CD14-positive monocyte (primary cell): ENCODE measurements at regions not wholly inside any gene's neighbourhood (a gene's known extent, or its start where the extent isn't known, plus 50 kb on each side); places are given as distances from the start of the nearest gene placed in this dataset.

Experiments
- DNase-seq, 3 donors: peaks; one replicate each; pipeline ENCODE4 v3.0.0-alpha.2; 2011 to 2022
- H2AFZ ChIP-seq: 2 replicates; pipeline ENCODE4 v1.6.0; 2012; ENCODE audit warnings: mild to moderate bottlenecking, low read depth, low read length, inconsistent platforms; ENCODE audit not compliant: insufficient read depth, poor library complexity, severe bottlenecking
- H3K27ac ChIP-seq, 2 donors: 1 replicate in 1 of 2; 2 replicates in 1 of 2; pipeline ENCODE4 v1.5.1; 2012 to 2013; ENCODE audit warnings: low read length in 2 of 2, control low read depth in 1 of 2, inconsistent platforms in 1 of 2, low read depth in 1 of 2, mild to moderate bottlenecking in 1 of 2
- H3K27me3 ChIP-seq, 2 donors: one replicate each; pipeline versions ENCODE4 v1.6.0 to v1.6.1; 2011 to 2013; ENCODE audit warnings: low read length in 2 of 2; ENCODE audit not compliant: control insufficient read depth in 2 of 2, insufficient read depth in 2 of 2
- H3K36me3 ChIP-seq, 2 donors: replicated peaks in 1 of 2; 1 replicate in 1 of 2; 2 replicates in 1 of 2; pipeline versions ENCODE4 v1.5.1 to v1.6.1; 2012 to 2013; ENCODE audit warnings: low read length in 2 of 2, control low read depth in 1 of 2, inconsistent platforms in 1 of 2, mild to moderate bottlenecking in 1 of 2; ENCODE audit not compliant: insufficient read depth in 2 of 2, control insufficient read depth in 1 of 2
- H3K4me1 ChIP-seq, 2 donors: 1 replicate in 1 of 2; 2 replicates in 1 of 2; pipeline versions ENCODE4 v1.5.1 to v1.6.1; 2012 to 2013; ENCODE audit warnings: low read length in 2 of 2, control low read depth in 1 of 2, inconsistent platforms in 1 of 2, mild to moderate bottlenecking in 1 of 2, moderate library complexity in 1 of 2; ENCODE audit not compliant: insufficient read depth in 2 of 2, control insufficient read depth in 1 of 2
- H3K4me2 ChIP-seq: replicated peaks from 2 replicates; pipeline ENCODE3; 2012; ENCODE audit warnings: low read length, moderate library complexity, mild to moderate bottlenecking; ENCODE audit not compliant: poor library complexity, severe bottlenecking; ENCODE audit errors: extremely low read depth
- H3K4me3 ChIP-seq, 3 experiments: fragments of 200-600 bp in 1 of 3; sonication (generic) in 1 of 3; replicated peaks in 1 of 3; 1 replicate in 2 of 3; 2 replicates in 1 of 3; pipeline ENCODE4 v1.5.1; 2011 to 2013; ENCODE audit warnings: low read length in 3 of 3, mild to moderate bottlenecking in 3 of 3, control low read depth in 2 of 3, low read depth in 2 of 3, inconsistent platforms in 1 of 3, moderate library complexity in 1 of 3
- H3K79me2 ChIP-seq: 2 replicates; pipeline ENCODE4 v1.6.0; 2012; ENCODE audit warnings: mild to moderate bottlenecking, control low read depth, inconsistent platforms, low read length, moderate library complexity; ENCODE audit not compliant: insufficient read depth
- H3K9ac ChIP-seq: 2 replicates; pipeline ENCODE4 v1.6.0; 2017; ENCODE audit warnings: low read length, mild to moderate bottlenecking; ENCODE audit not compliant: insufficient read depth, poor library complexity, severe bottlenecking
- H3K9me3 ChIP-seq, 2 donors: replicated peaks in 1 of 2; 1 replicate in 1 of 2; 2 replicates in 1 of 2; pipeline versions ENCODE4 v1.5.1 to v1.6.1; 2012 to 2013; ENCODE audit warnings: low read length in 2 of 2, control low read depth in 1 of 2; ENCODE audit not compliant: control insufficient read depth in 1 of 2, insufficient read depth in 1 of 2
- H4K20me1 ChIP-seq: 2 replicates; pipeline ENCODE4 v1.6.0; 2012; ENCODE audit warnings: mild to moderate bottlenecking, low read length, control low read depth, moderate library complexity; ENCODE audit not compliant: insufficient read depth
- H3K27ac Mint-ChIP-seq, 7 donors: one replicate each; pipeline ENCODE4 v1.8.0; 2020; ENCODE audit warnings: mild to moderate bottlenecking in 7 of 7, mixed read lengths in 7 of 7, moderate library complexity in 6 of 7, inconsistent platforms in 2 of 7
- H3K27me3 Mint-ChIP-seq, 3 donors: one replicate each; pipeline ENCODE4 v1.8.0; 2021 to 2022; ENCODE audit warnings: low read depth in 3 of 3, mild to moderate bottlenecking in 3 of 3, mixed read lengths in 3 of 3, moderate library complexity in 3 of 3, inconsistent platforms in 1 of 3
- H3K36me3 Mint-ChIP-seq, 2 donors: one replicate each; pipeline ENCODE4 v1.8.0; 2020; ENCODE audit warnings: mixed read lengths in 2 of 2, inconsistent platforms in 1 of 2, mild to moderate bottlenecking in 1 of 2
- H3K4me1 Mint-ChIP-seq: one replicate; pipeline ENCODE4 v1.8.0; 2020; ENCODE audit warnings: mild to moderate bottlenecking, mixed read lengths
- H3K4me3 Mint-ChIP-seq, 2 donors: one replicate each; pipeline ENCODE4 v1.8.0; 2020; ENCODE audit warnings: mild to moderate bottlenecking in 2 of 2, mixed read lengths in 2 of 2, moderate library complexity in 1 of 2
- H3K9me3 Mint-ChIP-seq, 7 donors: one replicate each; pipeline ENCODE4 v1.8.0; 2020 to 2022; ENCODE audit warnings: mixed read lengths in 7 of 7, mild to moderate bottlenecking in 6 of 7, moderate library complexity in 6 of 7, inconsistent platforms in 2 of 7
- WGBS: methylation state at CpG from one replicate; pipeline ENCODE4 v1.1.5; 2013; ENCODE audit warnings: missing lambda C conversion rate; ENCODE audit not compliant: insufficient coverage; 5-methylcytosine and 5-hydroxymethylcytosine counted together
- intact Hi-C, 2 donors: fragments of 100-400 bp; cut with micrococcal nuclease; formaldehyde crosslinking; loops; one replicate each; pipeline versions ENCODE4 v1.15.0 to v1.15.1; 2023
- TF ChIP-seq, protein P1 (sequence below): fragments of 200-600 bp; IDR thresholded peaks from one replicate; pipeline ENCODE4 v1.8.0; 2022; ENCODE audit warnings: antibody characterized with exemption, mild to moderate bottlenecking

DNA sequence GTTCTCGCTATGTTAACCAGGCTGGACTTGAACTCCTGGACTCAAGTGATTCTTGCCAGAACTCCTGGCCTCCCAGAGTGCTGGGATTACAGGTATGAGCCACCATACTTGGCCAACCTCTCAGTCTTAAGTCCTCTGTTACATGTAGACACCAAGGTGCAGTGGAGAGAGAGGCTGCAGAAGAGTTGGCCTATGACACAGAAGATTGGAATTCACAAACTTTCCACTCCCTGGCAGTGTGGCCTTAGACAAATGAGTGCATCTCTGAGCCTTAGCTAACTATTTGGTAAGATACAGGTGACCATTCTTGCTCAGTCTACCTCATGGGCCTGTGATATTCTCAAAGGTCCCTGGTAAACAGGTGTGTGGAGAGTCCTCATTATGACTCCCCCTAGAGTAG, 159.7 kb downstream of the MYCN start:
- no peaks in the 10 kb centered on the region for H4K20me1 ChIP-seq
- peaks cover 1 to 2% (median 2%) of the 10 kb centered on the region in 3 donors for H3K27me3 Mint-ChIP-seq

DNA sequence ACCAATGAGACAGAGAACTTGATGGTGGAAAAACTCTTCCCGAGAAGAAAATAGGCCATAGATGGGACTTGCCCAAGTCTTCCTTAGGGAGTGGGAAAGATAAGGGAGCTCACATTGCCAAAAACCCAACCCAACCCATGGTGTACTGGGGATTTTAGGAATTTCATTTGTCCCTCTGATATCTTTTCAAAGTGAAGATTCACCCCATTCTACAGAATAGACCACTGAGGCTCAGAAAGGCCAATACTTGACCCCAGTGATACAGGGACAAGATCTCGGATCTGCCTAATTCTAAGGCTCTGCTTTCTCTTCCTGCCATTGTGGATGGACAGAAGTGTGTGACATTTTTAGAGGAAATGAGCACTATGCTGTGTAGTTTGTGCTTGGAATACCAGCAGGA, 159.0 kb downstream of the MYCN start:
- H3K27me3 ChIP-seq: no peaks in the 10 kb centered on the region
- H3K4me1 ChIP-seq: no peaks in the 10 kb centered on the region
- H3K9me3 Mint-ChIP-seq: peaks cover 0 to 1% (median 0%) of the 10 kb centered on the region in 7 donors
- intact Hi-C loops: no loop called here
- H3K79me2 ChIP-seq: no peaks in the 10 kb centered on the region
- no CpG with 5 or more reads among the region's 2 CpGs for WGBS
- no peak for DNase-seq
- no peak overlapping the region for H3K4me3 ChIP-seq
- no peak overlapping the region for H3K27ac ChIP-seq
- TF ChIP-seq, protein P1, sequence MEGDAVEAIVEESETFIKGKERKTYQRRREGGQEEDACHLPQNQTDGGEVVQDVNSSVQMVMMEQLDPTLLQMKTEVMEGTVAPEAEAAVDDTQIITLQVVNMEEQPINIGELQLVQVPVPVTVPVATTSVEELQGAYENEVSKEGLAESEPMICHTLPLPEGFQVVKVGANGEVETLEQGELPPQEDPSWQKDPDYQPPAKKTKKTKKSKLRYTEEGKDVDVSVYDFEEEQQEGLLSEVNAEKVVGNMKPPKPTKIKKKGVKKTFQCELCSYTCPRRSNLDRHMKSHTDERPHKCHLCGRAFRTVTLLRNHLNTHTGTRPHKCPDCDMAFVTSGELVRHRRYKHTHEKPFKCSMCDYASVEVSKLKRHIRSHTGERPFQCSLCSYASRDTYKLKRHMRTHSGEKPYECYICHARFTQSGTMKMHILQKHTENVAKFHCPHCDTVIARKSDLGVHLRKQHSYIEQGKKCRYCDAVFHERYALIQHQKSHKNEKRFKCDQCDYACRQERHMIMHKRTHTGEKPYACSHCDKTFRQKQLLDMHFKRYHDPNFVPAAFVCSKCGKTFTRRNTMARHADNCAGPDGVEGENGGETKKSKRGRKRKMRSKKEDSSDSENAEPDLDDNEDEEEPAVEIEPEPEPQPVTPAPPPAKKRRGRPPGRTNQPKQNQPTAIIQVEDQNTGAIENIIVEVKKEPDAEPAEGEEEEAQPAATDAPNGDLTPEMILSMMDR: no peak
- no peak overlapping the region for H2AFZ ChIP-seq
- no peaks in the 10 kb centered on the region for H3K36me3 Mint-ChIP-seq
- no peaks in the 10 kb centered on the region for H3K4me1 Mint-ChIP-seq
- no peaks in the 10 kb centered on the region for H3K36me3 ChIP-seq
- H3K9ac ChIP-seq: no peak overlapping the region
- no peaks in the 10 kb centered on the region for H3K9me3 ChIP-seq
- H3K4me2 ChIP-seq: no peak overlapping the region
- H3K4me3 Mint-ChIP-seq: no peak overlapping the region
- H4K20me1 ChIP-seq: no peaks in the 10 kb centered on the region
- peaks cover 0 to 2% (median 1%) of the 10 kb centered on the region in 3 donors for H3K27me3 Mint-ChIP-seq
- H3K27ac Mint-ChIP-seq: no peak overlapping the region

More for the DNA sequence above, 159.7 kb downstream of the MYCN start:
- intact Hi-C loops: no loop called here
- TF ChIP-seq, protein P1: no peak
- H3K27ac Mint-ChIP-seq: no peak overlapping the region
- H3K36me3 Mint-ChIP-seq: no peaks in the 10 kb centered on the region
- Histone ChIP-seq H2AFZ (no peak overlapping the region), H3K4me3 (no peak overlapping the region), H3K27ac (no peak overlapping the region), H3K36me3 (no peaks in the 10 kb centered on the region), H3K9me3 (no peaks in the 10 kb centered on the region), H3K4me1 (no peaks in the 10 kb centered on the region), H3K9ac (no peak overlapping the region), H3K79me2 (no peaks in the 10 kb centered on the region), H3K27me3 (no peaks in the 10 kb centered on the region), H3K4me2 (no peak overlapping the region)
- no peak overlapping the region for H3K4me3 Mint-ChIP-seq
- no peaks in the 10 kb centered on the region for H3K4me1 Mint-ChIP-seq
- DNase-seq: no peak
- H3K9me3 Mint-ChIP-seq: peaks cover 0 to 1% (median 0%) of the 10 kb centered on the region in 7 donors
- WGBS: no CpG with 5 or more reads among the region's 1 CpG
